ENCODE measurements at regions not wholly inside any gene's neighbourhood (a gene's known extent, or its start where the extent isn't known, plus 50 kb on each side); places are given as distances from the start of the nearest gene placed in this dataset.

- DNase-seq: no peak
Observed at GRCh38 chr5:167512111-167512510, 779.3 kb upstream of the WWC1 start.

DNA sequence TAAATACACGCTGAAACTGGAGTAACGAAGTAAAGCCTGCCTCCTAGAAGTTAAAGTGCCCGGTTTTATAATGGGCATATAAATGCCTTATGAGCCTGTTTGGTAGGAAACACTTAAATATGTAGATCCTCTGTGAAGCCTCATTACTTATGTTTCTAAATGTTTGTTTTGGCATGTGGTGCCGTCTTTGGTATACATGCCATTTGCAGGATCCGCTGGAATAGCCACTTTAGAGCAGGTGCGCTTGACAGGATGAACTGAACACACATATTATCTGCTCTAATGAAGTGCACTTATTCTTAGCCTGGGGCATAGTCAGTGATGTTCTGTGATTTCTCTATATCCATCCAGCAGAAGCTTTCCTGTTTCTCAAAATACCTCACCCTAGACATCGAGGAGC lies 778.1 kb upstream of the WWC1 start:
- DNase-seq: no peak

- DNase-seq: no peak
Observed at GRCh38 chr5:167514461-167514860, 777.0 kb upstream of the WWC1 start.

DNA sequence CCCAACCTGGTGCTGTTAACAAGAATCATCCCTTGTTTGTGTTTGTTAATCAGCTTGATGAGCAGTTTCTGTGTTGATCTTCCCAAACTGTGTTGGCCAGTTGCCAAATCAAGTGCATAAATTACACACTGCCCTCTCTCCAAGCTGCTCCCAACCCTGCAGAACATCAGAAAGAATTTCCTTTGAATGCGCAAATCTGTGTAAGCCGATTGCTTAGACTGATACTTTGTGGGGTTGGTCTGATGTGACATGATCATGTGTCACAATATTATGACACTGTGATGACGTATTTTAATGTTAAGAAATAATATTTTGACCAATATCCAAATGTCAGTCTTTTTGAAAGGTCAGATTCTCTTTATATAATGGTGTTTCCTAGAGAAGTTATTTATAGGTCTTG lies 766.4 kb upstream of the WWC1 start:
- no peak for DNase-seq

DNA sequence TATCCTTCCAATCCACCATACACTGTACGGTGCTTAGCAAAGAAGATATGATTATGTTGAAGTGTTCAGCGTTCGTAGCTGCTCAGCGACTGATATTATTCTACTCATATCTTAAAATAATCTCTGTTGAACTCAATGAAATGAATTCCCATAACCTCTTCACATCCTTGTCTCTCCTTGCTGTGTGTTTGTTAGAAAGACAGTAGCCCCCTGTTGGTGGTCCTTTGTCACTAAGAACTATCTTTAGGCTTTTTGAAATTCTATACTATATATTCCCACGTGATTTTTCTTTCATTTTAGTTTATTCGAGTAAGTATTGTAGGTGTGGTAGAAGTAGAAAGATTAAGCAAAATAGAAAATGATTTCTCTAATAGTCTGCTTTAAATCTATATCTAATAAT lies 762.8 kb upstream of the WWC1 start:
- no peak for DNase-seq

DNA sequence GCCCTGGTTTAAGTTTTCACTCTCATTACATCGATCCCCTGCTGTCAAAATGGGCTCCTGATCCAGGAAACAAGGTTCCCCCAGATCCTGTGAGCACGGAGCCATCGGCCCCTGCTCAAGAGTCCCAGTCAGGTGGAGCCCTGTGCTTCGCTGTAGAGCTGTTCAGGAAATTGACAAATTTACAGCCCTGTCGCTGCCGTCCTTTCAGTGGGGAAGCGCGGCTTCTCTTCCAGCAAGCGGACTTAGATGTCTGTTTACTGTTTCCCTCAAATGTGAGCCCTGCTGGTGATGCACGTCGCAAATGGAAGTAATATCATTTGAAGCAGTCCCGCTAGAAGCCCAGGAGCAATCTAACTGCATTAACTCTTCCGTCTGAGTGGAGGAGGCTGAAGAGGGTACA lies 760.9 kb upstream of the WWC1 start:
- DNase-seq: no peak

DNA sequence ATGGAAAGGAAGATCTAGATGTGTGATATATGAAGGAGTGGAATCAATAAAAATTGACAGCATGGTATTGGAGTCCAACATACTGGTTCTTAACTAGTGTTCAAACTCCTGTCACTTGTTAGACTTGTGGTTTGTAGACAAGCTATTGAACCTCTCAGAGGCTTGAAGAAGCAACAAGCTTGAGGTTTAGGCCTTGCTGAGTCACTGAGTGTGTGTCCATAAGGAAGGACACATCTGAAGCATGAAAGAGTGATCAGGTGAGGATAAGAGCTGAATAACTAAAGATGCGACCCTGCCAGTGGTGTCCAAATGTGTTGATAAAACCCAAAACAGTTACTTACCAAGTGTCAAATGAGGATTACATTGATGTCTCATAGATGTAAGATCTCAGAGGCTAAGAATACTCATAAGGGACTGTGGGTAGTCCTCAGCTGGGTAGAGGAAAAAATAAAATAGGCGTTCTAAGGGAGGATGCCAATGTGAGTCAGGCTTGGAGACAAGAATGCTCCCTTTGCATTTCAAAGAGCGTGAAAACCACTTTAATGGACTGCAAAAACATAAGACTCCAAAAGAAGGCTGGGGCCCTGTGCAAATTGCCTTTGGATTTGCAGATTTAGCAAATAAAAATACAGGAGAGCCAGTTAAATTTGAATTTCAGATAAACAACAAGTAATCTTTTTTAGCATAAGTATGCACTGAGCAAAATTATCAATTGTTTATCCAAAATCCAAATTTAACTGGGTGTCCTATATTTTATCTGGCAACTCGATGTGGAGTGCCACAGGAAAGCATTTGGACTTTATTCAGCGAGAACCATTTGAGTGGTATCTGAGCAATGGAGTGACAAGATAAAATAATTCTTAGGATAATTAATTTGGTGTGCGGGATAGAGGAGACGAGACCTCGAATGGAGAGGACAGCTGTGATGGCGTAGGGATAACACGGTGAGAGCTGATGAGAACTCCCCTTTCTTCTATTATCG lies 757.3 kb upstream of the WWC1 start:
- DNase-seq: no peak

- DNase-seq: no peak
Observed at GRCh38 chr5:167539747-167540146, 751.7 kb upstream of the WWC1 start.

DNA sequence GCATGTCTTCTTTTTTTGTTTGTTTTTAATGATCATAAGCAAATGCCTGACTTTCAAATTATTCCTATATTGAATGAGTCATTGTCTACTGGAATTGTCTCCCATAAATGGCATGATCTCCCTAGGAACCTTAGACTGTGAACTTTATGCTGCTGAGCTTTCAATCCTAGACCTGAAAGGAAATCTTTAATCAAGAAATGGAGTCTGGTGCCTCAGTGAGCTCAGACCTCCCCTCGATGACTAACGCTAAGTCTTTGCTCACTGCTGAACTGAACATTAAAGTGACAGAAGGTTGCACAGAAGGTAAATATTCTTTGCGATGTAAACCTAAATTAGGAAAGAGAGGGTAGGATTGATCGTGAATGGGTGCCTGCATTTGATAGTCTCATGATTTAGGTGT lies 745.2 kb upstream of the WWC1 start:
- no peak for DNase-seq

DNA sequence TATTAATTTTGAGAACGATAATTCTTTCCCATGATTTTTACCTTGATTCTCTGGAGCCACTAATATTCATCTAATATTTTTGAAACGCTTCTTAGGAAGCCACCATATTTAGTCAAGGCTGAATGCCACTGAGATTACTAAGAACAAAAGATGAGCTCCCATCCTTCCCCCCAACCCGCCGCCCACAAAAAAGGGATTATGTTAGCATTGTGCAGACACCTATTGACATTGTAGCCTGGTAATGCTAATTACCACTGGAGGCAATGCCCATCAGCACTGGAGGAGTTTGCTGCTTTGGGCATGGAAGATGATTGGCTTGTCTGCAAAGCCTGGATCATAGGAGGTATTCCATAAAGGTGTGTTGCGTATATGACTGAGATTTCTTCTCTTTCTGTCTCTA lies 739.1 kb upstream of the WWC1 start:
- no peak for DNase-seq

- DNase-seq: no peak
Observed at GRCh38 chr5:167553511-167553910, 737.9 kb upstream of the WWC1 start.

- no peak for DNase-seq
Observed at GRCh38 chr5:167554564-167555290, 736.7 kb upstream of the WWC1 start.

GRCh38 chr5:167555565-167556166 lies 735.8 kb upstream of the WWC1 start:
- no peak for DNase-seq

DNA sequence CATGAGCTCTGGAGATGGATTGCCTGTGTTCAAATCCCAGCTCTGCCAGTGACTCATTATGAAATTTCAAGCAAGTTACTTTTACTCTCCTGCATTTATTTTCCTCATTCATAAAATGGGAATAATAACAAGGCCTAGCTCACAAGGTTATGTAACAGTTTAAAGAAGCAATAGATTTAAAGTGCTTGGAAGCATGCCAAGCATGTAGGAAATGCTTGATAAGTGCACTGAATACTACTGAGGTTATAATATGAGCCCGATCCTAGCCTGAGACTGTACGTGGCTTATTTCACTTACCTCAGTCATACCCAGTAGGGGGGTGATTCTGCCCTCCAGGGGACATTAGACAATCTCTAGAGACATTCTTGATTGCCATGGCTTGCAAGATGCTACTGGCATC lies 734.1 kb upstream of the WWC1 start:
- DNase-seq: no peak

DNA sequence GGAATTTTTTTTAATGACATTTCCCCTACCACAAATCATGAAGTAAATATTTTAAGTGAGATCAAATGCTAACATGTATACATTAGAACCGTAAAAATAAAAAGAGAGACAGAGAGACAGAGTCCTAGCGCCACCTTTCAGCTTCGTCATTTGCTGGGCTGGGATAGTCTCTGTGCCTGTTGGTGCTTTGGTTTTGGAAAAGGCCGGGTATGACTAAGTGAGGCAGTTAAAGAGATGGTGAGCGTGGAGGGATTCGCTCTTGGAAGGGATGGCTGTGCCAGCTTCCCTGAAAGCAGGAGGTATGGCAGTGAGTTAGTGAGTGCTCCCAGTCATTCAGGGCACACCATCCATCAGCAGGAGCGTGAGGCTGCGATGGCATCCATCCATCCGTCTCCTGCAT lies 729.6 kb upstream of the WWC1 start:
- no peak for DNase-seq

DNA sequence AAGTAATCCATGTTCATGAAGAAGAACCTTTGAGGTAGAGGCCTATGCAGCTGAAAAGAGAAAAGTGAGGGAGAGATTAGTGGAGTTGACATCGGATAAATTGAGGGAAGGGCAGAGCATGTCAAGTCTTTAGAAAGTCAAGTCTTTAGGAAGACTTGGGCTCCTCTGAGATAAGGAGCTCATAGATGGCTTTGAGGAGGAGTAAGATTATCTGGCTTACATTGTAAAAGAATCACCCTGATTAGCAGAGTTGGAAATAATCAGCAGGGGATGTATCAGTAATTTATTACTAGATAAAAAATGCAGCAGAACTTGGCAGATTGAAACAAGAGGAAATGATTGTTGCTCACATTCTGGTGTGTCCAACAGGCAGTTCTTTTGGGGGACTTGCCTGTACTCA lies 727.2 kb upstream of the WWC1 start:
- DNase-seq: no peak

DNA sequence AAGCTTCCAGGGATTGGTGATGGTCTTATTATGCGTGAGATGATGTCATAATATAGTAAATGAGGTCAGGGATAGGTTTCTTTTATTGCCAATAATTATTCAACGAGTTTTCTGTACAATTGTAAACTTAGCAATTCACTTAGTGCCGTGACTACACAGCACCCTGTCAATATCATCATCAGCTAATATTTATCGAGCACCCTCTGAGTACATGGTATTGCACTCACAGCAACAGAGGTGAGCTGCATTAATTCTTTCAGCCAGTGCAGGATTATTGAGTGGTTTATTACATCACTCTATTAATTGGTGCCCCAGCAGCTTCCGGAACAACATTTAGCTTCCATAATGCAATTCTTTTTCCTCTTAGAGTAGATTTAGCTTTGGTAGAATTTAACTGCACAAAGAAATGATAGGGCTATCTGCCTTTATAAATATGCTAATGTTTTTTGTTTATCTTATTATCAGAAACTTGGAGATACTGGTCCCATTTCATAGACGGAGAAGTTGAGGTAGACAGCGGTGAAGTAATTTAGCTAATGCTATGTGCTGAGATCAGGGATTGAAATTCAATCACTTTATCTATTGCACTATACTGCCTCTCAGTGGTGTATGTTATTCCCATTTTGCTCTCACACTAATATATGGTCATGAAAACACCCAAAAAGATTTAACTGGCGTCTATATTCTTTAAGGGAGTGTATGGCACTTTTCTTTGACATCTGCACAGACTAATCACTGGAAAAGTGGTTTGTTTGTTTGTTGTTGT lies 726.1 kb upstream of the WWC1 start:
- DNase-seq: no peak

DNA sequence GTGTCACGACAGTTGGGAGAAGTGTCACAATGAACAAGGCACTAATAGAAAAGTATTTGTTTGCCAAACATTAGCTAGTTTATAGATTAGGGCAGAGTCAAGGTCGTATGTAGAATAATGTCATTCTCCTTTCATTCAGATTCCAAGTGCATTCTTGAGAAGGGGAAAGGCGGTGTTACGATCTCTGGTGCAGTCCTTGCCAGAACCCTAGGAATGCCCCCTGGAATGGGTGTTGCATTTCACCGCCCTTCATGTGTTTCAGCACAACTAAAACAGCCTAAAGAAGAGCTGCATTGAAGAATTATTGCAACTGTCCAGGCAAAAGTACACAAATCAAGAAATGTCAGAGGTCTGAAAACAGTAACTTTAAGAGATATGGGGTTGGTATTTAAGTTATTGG lies 721.0 kb upstream of the WWC1 start:
- no peak for DNase-seq

DNA sequence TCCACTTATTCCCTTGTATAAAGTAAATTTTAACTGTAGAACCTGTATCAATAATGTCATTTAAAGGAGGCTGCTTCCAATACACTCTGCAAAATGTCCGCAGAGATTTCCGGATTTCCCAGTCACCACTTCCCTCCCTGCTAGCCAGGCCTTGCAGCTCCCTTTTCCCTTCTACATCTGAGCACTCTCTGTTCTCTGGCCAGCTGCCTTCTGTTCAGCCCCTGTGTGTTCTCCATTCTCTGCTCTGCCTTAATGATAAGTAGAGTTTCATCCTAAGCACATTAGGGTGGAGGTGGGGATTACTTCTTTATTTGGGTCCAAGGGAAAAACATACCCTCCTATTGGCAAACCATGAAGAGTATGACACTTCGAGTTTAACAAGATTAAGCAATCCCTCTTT lies 719.6 kb upstream of the WWC1 start:
- DNase-seq: no peak

- no peak for DNase-seq
Observed at GRCh38 chr5:167573370-167574127, 717.9 kb upstream of the WWC1 start.

DNA sequence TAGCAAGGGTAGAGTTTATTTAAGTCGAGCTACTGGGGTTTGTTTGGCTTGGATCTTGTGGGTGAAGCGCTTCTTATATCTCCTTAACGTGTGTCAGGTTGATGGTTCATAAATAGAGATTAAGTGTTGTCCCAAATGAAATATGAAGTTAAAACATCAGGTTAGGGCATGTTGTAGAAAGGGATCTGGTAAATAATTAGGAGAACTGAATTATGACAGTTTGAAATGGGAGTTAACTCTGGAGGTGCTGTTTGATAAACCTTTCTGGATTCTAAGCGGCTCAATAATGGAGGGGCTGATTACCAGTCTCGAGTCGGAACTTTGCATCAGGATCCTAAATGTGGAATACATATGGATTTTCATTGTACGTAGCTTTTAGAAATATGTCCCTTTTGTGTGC lies 717.0 kb upstream of the WWC1 start:
- DNase-seq: no peak

GRCh38 chr5:167575330-167575729 lies 716.1 kb upstream of the WWC1 start:
- no peak for DNase-seq

All from stimulated activated CD4-positive, alpha-beta T cell treated with anti-CD3 and anti-CD28 coated beads, Interleukin-2, amount 100 ng/mL, for 48 hours (primary cell).